GM21786 (cell line): ENCODE measurements at regions not wholly inside any gene's neighbourhood (a gene's known extent, or its start where the extent isn't known, plus 50 kb on each side); places are given as distances from the start of the nearest gene placed in this dataset.
"Not testable (repeated sequence)": the region's sequence is repeated elsewhere in the genome, so short reads cannot be mapped to it uniquely, and the experiment has no call there.

ENCODE experiments used
- ATAC-seq: cut with Tn5 transposase; IDR thresholded peaks from one replicate; pipeline ENCODE4 v1.9.1; 2021; ENCODE audit not compliant: unreplicated experiment

DNA sequence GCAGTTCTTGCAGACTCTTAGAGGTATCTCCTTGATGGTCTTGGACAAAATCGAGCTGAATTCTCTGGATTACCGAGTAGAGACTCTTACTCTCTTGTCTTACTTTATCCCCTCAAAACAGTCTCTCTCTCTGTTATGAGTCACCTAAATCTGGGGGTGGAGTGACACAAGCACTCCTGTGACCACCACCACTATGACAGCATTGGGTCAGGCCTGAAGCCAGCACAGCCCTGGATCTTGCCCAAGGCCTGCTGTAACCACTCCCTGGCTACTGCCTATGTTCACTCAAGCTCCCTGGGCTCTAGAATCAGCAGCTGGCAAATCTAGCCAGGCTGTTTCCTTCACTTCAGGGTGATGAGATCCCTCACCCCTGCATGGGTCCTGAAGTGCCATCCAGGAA is 662.5 kb downstream of the LUZP2 start:
- no peak for ATAC-seq

DNA sequence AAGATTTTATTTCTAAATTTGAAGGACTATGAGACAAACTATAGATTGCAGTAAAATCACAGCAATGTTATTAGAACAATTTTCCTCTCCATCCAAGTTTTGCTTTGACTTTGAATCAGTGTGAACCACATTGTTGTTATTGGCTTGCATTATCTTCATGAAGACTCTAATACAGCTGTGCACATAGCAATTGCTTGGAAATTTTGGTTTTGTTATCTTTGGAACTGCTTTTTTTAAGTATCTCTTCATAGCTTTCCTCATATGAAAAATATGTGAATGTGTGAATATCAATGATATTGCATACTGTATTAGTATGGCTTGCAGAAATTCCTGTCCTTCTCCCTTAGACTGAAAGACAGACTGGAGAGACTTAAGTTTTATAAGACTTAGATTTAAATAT is 666.6 kb downstream of the LUZP2 start:
- no peak for ATAC-seq

DNA sequence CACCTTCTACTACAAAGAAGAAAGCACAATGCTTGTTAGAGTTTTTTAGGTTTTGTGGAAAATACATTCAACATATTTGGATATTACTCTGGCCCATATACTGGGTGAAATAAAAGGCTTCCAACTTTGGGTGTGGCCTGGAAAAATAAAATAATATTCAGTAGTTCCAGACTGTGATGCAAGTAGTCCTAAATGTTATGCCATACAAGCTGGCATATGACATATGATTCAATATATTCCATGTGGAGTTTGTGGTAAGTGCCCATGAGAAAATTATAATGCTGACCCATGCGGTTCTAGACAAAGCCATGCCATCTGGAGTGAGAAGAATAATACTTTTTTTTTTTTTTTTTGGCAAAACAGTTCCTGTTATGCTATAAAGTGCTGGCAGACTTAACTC is 683.3 kb downstream of the LUZP2 start:
- no peak for ATAC-seq

DNA sequence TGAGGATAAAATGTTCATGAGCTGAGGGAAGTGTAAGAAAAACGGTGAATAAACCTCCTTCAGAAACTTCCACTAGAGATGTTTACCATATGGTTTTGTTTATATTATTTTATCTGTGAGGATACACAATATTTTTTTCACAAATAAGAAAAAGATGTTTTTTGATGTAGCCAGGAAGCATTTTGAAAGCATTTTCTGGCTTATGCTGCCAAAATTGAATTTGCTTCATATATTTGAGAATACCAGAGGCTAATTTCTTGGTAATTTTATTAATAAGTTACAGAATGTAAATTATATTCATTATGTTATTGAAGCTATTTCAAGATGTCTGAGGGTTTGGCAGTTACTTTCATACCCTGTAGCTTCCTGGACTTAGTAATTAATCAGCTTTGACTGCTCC is 686.6 kb downstream of the LUZP2 start:
- ATAC-seq: no peak

DNA sequence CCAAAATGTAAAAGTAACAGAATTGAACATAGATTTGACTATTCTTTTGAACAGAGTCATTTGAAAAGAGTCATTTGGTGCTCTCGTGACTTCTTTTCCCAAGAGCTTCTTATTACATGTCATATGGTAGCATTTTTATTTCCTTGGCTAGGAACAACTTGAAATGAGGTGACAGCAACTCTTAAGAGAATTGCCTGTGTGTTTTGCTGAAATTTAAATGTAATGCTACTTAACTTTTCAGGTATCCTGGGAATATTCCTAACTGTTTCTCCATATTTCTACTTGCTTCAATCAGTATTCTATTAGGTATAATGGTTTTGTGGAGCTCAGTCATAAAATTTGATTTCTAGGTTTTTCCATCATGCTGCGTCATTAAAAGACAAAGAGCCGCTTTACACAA is 700.7 kb downstream of the LUZP2 start:
- ATAC-seq: no peak

DNA sequence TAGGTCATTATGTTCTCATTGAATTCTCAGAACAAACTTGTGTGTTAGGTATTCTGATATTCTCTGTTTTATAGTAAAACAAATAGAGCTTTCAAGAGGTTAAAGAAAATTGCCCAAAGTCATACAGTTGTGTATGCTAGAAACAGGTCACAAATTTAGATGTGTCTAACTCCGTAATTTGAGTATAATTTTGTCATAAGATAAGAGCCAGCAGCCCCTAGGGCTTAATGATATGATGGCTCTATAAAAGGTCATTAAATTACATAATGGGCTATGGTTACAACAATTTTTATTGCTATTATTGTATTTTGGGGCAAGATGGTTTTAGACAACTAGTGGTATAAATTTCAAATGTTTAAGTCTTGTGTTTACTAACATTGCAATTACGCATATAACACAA is 701.9 kb downstream of the LUZP2 start:
- ATAC-seq: no peak

DNA sequence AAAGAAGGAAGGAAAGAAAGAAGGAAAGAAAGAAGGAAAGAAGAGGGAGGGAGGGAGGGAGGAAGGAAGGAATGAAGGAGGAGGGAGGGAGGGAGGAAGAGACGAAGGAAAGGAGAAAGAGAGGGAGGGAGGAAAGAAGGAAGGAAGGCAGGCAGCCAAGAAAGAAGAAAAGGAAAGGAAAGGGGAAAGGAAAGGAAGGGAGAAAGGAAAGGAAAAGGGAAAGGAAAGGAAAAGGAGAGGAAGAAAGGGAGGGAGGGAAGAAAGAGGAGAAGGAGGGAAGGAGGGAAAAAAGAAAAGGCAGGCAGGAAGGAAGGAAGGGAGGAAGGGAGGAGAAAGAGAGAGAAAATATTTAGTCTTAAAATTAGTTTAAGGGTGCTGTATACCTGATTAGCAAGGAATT is 704.1 kb downstream of the LUZP2 start:
- ATAC-seq: no peak

DNA sequence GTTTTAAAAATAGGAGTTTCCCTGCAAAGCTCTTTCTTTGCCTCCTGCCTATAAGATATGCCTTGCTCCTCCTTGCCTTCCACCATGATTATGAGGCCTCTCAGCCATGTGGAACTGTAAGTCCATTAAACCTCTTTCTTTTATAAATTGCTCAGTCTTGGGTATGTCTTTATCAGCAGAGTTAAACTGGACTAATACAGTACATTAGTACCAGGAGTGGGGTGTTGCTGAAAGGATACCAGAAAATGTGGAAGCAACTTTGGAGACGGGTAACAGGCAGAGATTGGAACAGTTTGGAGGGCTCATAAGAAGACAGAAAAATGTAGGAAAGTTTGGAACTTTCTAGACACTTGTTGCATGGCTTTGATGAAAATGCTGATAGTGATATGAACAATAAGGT is 709.9 kb downstream of the LUZP2 start:
- no peak for ATAC-seq

DNA sequence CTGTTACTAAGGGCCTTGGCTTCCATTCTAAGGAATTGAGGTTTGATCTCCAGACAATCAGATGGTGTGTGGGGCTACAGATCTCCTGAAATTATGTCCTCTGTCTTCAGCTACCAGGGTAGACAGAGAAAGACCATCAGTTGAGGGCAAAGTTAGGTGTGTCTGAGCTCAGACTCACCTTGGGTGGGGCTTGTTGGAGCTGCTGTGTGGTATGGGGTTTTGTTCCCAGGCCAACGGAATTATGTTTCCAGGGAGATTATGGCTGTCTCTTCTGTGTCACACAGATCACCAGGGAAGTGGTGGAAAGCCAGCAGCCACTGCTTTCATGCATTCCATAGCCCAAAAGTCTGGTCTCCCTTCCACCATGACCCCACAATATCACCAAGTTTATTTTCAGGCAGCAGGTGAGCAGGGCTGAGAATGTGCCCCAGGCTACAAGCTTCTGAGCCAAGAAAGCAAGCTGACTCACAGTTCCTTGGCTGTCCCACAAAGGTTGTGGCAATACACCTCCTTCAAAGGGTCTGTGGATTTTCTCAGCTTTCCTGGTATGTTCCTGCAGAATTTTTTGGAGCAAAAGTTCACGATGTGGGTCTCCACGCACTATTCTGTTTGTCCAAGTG is 714.9 kb downstream of the LUZP2 start:
- ATAC-seq: no peak

DNA sequence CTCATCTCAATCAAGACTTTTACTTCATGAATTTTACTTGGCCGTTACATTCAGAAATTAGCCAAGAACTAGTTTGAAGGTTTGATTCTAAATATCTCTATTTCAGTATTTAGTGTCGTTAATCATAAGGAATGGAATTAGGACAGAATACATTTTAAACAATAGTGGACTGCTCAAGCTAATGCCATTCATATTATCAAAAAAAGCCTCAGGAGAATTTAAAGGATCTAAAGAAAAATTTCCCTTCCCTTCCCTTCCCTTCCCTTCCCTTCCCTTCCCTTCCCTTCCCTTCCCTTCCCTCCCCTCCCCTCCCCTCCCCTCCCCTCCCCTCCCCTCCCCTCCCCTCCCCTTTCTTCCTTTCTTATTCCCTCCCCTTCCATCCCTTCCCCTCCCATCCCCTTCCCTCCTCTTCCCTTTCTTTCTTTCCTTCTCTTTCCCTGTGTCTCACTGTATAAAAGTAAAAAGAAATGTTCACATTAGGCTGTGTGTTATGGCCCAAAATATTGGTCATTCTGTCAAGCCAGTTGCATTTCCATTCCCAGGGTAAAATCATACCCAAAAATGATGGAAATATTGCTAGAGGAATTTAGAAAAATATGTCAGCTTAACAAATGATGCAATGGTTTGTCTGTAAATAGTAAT is 717.8 kb downstream of the LUZP2 start:
- ATAC-seq: no peak

DNA sequence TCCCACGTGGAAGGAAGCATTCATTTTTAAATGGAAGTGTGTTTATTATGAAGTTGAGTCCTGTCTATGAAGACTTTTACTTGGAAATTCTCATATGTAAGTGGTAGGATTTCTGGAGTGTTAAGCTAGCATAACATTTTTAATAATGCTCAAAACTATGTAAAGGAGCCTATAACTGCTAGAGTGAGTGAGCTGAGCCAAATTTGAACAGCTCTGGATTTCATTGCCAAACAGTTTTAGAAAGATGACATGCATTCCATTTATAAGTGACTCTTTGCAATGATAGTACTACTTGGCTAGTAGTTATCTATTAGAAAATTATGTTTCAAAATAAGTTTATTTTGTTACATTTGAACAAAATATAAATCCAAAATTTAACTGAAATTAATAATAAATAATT is 721.2 kb downstream of the LUZP2 start:
- no peak for ATAC-seq

DNA sequence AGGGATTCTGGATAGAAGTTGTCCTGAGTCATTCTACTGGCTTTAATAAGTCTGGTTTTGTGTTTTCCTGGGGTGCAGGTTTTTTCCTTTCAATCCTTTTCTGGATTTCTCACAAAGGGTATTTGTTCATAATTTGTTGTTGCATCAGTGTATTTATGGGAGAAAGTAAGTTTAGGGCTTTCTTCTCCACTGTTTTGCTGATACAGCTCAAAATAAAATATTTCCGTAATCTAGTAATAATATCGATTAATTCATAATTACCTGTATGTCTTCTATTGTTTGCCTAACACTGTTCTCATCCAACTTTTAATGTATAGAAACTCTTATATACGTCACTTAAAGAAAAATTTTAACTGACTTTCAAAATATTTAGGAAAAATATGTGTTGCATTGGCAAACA is 728.2 kb downstream of the LUZP2 start:
- ATAC-seq: no peak

DNA sequence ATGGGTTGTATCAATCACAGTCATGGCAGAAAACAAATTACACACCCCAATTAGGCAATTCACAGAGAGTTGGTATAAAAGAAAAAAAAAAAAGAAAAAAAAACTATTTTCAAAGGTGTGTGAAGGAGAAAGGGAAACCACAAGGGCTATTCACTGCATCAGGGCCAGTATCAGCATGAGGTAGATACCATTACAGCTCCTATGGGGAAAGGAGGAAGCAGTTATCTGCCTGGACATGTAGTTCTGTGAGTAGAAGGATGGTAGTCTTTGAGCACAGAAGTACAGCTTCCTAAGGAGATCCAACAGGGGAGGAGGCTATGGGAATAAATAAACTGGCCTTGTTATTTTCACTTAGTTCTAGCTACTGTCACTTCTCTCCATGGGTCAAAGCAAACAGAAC is 746.1 kb downstream of the LUZP2 start:
- ATAC-seq: no peak

DNA sequence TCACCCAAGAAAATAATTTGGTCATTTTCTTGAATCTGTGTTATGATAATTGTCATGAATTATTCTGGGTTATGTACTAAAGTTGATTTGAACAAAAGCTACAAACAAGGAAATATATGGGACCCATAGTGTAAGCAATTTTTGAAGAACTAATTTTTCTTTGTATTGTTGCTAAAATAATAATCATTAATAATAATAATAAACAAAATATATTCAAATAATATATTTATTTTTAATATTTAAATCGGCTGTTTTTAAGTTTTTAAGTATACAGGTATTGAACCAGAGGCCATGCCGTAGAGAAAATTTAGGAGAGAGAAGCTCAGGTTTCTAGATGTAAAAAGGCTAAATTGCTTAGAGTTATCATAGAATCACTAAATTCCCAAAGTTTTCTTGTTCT is 747.3 kb downstream of the LUZP2 start:
- no peak for ATAC-seq

DNA sequence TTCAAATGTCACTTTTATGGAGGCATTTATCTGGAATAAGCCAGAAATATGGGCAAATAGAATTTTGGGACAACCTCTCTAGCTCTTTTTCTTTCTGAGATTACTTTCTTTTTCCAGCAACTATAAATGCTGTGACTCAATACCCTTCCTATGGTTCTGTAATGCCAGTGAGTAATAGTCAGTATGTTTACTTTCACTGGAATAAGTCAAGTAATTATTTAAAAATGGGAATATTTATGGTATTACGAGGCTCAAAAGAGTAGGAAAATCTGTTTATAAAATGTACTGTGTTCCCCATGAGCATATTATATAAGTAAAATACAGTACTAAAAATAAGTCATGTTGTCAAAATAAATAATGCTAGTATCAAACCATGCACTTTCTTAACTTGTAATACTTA is 750.5 kb downstream of the LUZP2 start:
- no peak for ATAC-seq

DNA sequence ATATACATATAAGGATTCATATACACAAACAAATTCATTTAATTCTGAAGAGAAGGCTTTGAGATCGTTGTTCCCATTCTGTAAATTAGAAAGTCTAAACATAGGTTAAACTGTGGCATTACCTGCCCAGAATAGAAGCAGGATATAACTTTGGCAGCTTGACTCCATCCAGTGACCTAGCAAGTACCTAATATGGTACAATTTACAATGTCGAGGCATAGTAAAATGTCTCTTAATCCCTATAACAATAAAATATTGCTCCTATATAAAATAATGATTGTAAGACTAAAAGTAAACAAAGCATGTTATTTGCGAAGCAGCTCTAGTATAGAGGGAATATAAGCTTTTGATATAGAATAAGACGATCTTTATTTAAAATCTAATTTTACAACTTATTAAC is 756.0 kb downstream of the LUZP2 start:
- ATAC-seq: no peak

DNA sequence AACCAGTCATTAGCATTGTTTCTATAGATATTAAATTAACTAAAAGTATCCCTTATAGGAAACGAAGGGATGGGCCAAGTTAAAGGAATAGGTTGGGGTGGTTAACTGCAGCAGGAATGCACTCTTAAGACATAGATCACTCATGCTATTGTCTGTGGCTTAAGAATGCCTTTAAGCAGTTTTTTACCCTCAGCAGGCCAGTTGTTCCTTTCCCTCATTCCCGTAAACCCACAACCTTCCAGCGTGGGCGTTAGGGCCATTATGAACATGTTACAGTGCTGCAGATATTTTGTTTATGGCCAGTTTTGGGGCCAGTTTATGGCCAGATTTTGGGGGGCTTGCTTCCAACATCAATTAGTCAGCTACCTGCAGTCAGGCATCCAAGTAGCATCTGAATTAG is 767.0 kb downstream of the LUZP2 start:
- not testable (repeated sequence) for ATAC-seq

DNA sequence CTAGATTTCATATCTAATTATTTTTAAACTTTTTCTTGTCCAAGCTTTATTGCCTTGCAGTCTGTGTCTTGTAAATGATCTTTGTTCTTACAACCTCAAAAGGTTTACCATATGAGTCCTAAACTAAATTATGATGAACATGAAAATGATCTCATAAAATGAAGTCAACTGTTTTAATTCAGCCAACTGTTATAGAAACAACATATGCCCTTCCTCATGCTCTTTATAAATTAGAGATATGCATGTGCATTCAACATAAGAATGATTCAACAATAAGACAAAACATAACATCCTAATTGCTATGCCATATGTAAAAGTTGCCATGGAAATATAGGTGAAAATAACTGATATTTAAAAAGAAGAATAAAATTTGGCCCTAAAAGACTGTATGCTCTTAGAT is 774.4 kb downstream of the LUZP2 start:
- no peak for ATAC-seq

DNA sequence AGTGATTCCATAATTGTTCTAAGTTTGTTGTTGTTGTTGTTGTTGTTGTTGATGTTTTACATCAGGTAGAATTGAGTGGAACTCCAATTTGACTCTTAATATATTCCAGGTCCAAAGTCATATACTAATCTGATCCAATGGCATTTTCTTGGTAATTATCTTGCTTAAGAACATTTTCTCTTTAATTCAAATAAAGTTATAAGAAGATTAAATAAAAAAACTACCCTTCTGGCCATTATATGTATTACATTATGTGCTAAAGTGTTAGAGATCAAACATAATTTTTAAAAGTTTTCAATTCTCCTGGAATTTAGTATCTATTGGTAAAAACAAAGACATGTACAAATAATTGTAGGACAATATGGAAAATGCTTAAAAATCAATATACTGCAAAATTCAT is 775.4 kb downstream of the LUZP2 start:
- no peak for ATAC-seq

DNA sequence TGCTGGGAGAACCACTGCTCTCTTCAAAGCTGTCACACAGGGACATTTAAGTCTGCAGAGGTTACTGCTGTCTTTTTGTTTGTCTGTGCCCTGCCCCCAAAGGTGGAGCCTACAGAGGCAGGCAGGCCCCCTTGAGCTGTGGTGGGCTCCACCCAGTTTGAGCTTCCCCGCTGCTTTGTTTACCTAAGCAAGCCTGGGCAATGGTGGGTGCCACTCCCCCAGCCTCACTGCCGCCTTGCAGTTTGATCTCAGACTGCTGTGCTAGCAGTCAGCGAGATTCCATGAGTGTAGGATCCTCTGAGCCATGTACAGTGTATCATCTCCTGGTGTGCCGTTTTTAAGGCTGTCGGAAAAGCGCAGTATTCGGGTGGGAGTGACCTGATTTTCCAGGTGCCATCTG is 784.0 kb downstream of the LUZP2 start:
- not testable (repeated sequence) for ATAC-seq

DNA sequence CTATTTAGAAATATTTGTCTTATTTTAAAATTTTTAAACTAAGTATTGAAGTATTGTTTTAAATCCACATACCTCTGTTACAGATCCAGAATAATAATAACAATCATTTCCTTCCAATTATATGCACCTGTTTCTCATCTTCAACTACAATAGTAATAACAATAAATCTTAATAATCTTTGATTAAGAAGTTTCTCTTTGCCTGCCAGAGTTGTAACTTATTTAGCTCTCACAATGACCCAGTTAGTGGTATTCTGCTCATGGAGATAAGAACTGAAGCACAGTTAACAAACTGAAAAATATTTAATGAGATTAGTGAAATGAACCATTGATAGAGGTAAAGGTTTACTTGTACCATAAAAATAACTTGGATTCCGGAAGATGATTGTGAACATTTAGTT is 796.3 kb downstream of the LUZP2 start:
- ATAC-seq: no peak

DNA sequence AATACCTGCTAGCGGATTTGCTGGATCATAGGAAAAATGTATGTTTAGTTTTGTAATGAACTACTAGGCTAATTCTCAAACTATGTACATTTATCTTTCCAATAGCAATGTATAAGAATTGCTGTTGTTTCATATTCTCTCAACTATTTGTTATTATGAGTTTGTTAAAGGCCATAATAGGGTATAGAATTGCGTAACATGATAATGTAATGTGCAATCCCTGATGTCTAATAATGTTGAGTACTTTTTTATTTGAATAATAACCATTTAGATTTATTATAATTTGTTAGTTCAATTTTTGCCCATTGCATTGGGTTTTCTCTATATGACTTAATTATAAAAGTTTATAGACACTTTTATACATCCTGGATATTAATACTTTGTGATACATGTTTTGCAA is 801.6 kb downstream of the LUZP2 start:
- no peak for ATAC-seq

DNA sequence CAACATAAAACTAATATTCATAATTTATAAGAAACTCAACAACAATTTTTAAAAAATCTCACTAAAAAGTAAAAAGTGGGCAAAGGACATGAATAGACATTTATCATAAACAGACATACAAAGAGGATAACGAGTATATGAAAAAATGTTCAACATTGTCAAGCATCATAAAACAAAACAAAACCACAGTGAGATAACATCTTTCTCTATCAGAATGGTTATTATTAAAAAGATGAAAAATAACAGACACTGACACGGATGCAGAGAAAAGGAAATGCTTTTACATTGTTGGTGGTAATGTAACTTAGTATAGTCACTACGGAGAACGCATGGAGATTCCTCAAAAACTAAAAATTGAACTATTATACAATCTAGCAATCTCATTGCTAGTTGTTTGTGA is 813.0 kb downstream of the LUZP2 start:
- no peak for ATAC-seq
